ENCODE measurements at regions not wholly inside any gene's neighbourhood (a gene's known extent, or its start where the extent isn't known, plus 50 kb on each side); places are given as distances from the start of the nearest gene placed in this dataset.
A peak's percentile ranks its signal among the peaks of the same experiment; 100 is the strongest.

DNA sequence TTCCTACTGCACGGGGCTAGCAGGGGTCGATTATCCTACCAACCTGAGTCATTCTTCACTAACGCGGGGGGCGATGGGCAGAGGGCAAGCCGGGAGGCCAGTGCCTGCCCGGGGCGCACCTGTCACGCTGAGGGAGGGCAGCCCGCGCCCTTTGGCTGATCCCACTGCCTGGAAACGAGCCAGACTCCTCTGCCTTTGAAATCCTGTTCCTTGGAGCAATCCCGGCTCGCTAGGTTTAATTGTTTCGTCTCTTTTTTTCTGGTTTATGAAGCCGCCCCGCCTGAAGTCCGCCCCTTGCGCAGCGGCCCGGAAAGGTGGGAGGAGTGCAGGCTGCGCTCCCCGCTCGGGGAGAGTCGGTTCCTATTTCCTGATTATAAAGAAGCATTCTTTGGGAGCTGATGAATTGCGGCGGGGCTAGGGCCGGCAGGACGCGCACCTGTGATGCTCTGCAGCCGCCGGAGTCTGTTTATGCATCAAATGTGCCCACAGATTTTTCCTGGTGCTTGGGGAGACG, 484.2 kb downstream of the BCOR start:
- peak; percentile 19 to 42 for DNase-seq
- H3K27ac ChIP-seq, result no peak overlapping the region
- H3K36me3 ChIP-seq, result no peaks in the 10 kb centered on the region
- intact Hi-C loops (cut with DNase I), result no loop called here
- peaks cover 0 to 51% (median 0%) of the 10 kb centered on the region in 7 donors for H3K27me3 ChIP-seq
- no peaks in the 10 kb centered on the region for H3K9me3 ChIP-seq
- H3K4me3 ChIP-seq, result peak overlapping the region in 7 of 10 donors; percentile 12 to 41 (median 39)
- 1% methylated on average over 27 to 33 of the region's 33 CpGs for WGBS, 2 donors
- TF ChIP-seq, protein P1, sequence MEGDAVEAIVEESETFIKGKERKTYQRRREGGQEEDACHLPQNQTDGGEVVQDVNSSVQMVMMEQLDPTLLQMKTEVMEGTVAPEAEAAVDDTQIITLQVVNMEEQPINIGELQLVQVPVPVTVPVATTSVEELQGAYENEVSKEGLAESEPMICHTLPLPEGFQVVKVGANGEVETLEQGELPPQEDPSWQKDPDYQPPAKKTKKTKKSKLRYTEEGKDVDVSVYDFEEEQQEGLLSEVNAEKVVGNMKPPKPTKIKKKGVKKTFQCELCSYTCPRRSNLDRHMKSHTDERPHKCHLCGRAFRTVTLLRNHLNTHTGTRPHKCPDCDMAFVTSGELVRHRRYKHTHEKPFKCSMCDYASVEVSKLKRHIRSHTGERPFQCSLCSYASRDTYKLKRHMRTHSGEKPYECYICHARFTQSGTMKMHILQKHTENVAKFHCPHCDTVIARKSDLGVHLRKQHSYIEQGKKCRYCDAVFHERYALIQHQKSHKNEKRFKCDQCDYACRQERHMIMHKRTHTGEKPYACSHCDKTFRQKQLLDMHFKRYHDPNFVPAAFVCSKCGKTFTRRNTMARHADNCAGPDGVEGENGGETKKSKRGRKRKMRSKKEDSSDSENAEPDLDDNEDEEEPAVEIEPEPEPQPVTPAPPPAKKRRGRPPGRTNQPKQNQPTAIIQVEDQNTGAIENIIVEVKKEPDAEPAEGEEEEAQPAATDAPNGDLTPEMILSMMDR (IDR thresholded peaks at IDR 0.05), result no peak
- peak; percentile 42 to 84 (median 70) for ATAC-seq
- peaks cover 0 to 12% (median 0%) of the 10 kb centered on the region in 9 donors for H3K4me1 ChIP-seq

DNA sequence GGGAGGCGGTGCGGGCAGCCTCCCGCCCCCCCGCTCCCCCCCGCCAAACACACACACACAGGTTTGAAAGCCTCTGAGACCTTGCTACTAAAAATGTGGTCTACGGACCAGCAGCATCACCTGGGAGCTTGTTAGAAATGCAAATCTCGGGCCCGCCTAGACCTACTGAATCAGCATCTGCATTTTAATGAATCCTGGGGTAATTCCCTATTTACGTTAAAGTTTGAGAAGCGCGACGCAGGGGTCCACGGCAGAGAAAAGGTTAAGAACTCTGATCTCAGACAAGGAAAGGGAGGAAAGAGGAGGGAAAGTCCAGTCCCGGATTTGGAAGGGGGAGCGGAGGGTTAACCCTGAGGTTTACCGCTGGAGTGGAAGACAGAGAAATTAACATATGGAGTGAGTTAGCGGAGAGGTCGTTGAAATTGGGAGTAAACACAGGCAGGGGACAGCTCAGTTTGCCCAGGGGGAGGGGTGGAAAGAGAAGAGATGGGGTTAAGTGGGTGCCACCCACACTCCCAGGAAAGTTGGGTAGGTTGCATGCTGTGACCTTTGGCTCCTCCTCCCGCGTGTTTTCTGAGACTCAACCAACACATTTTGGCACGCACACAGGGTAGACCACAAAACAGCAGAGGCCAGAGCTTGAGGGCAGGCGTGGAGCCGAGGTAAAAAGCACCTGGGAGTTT, 483.6 kb downstream of the BCOR start:
- DNase-seq (no peak), ATAC-seq (no peak)
- Histone ChIP-seq H3K4me3 (peak overlapping the region in 6 of 10 donors; percentile 12 to 41 (median 39)), H3K27ac (no peak overlapping the region), H3K4me1 (peaks cover 0 to 12% (median 0%) of the 10 kb centered on the region in 9 donors), H3K36me3 (no peaks in the 10 kb centered on the region), H3K27me3 (peaks cover 0 to 49% (median 0%) of the 10 kb centered on the region in 7 donors), H3K9me3 (no peaks in the 10 kb centered on the region)
- WGBS, 2 donors, result 22 to 24% methylated on average over 19 to 23 of the region's 23 CpGs
- intact Hi-C loops (cut with DNase I), result no loop called here
- TF ChIP-seq, protein P1 (IDR thresholded peaks at IDR 0.05), result no peak

DNA sequence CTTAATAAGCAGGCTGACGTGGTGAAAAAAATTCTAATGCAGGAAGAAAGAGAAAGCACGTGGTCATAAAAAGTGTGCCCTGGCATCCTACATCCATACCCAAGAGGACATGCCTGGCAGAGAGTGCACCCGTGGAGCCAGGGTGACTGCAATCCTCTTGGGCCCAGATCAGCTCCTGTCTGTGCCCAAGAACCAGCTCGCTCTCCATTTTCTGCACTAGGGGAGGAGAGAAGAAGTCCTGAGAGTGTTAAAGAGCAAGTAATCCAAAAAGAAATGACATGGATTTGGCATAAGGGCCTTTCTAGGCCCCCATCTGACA, 483.1 kb downstream of the BCOR start:
- ATAC-seq (no peak), DNase-seq (no peak)
- 75 to 76% methylated on average over 4 of the region's 4 CpGs for WGBS, 2 donors
- Histone ChIP-seq H3K27me3 (peaks cover 0 to 45% (median 0%) of the 10 kb centered on the region in 7 donors), H3K4me1 (peaks cover 0 to 14% (median 0%) of the 10 kb centered on the region in 9 donors), H3K4me3 (no peak overlapping the region), H3K9me3 (no peaks in the 10 kb centered on the region), H3K36me3 (no peaks in the 10 kb centered on the region), H3K27ac (no peak overlapping the region)
- TF ChIP-seq, protein P1 (IDR thresholded peaks at IDR 0.05), result no peak
- intact Hi-C loops (cut with DNase I), result no loop called here

GRCh38 chrX:39616098-39616729, 481.5 kb downstream of the BCOR start:
- Histone ChIP-seq H3K9me3 (peaks cover 0 to 2% (median 0%) of the 10 kb centered on the region in 11 donors), H3K4me3 (no peak overlapping the region), H3K27ac (no peak overlapping the region), H3K4me1 (peaks cover 0 to 15% (median 0%) of the 10 kb centered on the region in 9 donors), H3K27me3 (peaks cover 0 to 45% (median 0%) of the 10 kb centered on the region in 7 donors), H3K36me3 (no peaks in the 10 kb centered on the region)
- TF ChIP-seq, protein P1 (IDR thresholded peaks at IDR 0.05), result no peak
- intact Hi-C loops (cut with DNase I), result no loop called here
- WGBS, 2 donors, result 69 to 81% methylated on average over 5 of the region's 5 CpGs
- ATAC-seq, result peak in 5 of 8 donors; percentile 14 to 58 (median 35)
- DNase-seq, result no peak

Measured in heart right ventricle (tissue), 16 donors.